ENCODE measurements at regions not wholly inside any gene's neighbourhood (a gene's known extent, or its start where the extent isn't known, plus 50 kb on each side); places are given as distances from the start of the nearest gene placed in this dataset.

DNA sequence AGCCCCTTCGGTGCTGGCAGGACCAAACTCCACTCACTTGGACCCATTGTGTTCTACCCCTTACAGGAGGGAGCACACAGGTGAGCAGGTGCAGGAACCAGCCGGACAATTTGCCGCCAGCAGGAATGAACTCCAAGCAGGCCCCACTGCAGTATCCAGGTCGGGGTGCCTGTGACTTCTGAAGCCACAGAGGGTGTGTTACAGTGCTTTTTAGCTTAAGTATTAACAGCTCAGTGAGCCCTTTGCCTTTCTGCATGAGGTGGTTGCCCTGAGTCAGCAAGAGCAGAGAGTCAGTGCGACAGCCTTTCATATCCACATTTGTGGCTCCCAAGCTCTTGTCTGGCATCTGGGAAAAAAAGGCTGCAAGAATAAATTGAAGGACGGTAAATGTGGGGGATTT lies 366.6 kb upstream of the LRRC4C start:
- Histone ChIP-seq H4K20me1 (ENCODE audit: insufficient read depth) (no peaks in the 10 kb centered on the region), H3K9me3 (ENCODE audit: low read length) (no peaks in the 10 kb centered on the region), H3K36me3 (ENCODE audit: insufficient read depth, low read length) (no peaks in the 10 kb centered on the region), H3K4me2 (ENCODE audit: low read length) (no peak overlapping the region), H3K79me2 (replicated peaks; ENCODE audit: insufficient read depth, low read length) (no peaks in the 10 kb centered on the region), H3K9ac (ENCODE audit: low read length) (no peak overlapping the region), H3F3A (ENCODE audit: insufficient read depth, low read length, poor library complexity, severe bottlenecking) (no peaks in the 10 kb centered on the region), H3K4me3 (ENCODE audit: low read length) (no peak overlapping the region), H3K9me2 (ENCODE audit: insufficient read depth, low read length) (no peaks in the 10 kb centered on the region), H3K27ac (ENCODE audit: low read length) (no peak overlapping the region), H2AFZ (ENCODE audit: low read depth, low read length) (no peak overlapping the region), H3K27me3 (ENCODE audit: insufficient read depth, low read depth, low read length) (no peaks in the 10 kb centered on the region)
- TF ChIP-seq EZH2 (IDR thresholded peaks at IDR 0.05; ENCODE audit: borderline replicate concordance, insufficient read depth, low read length, poor library complexity, severe bottlenecking) (no peak), POLR2AphosphoS5 (IDR thresholded peaks at IDR 0.05) (no peak), SMC3 (conservative IDR thresholded peaks at IDR 0.05; ENCODE audit: poor library complexity) (no peak), RAD21 (conservative IDR thresholded peaks at IDR 0.05) (no peak)
- TF ChIP-seq, protein P1, sequence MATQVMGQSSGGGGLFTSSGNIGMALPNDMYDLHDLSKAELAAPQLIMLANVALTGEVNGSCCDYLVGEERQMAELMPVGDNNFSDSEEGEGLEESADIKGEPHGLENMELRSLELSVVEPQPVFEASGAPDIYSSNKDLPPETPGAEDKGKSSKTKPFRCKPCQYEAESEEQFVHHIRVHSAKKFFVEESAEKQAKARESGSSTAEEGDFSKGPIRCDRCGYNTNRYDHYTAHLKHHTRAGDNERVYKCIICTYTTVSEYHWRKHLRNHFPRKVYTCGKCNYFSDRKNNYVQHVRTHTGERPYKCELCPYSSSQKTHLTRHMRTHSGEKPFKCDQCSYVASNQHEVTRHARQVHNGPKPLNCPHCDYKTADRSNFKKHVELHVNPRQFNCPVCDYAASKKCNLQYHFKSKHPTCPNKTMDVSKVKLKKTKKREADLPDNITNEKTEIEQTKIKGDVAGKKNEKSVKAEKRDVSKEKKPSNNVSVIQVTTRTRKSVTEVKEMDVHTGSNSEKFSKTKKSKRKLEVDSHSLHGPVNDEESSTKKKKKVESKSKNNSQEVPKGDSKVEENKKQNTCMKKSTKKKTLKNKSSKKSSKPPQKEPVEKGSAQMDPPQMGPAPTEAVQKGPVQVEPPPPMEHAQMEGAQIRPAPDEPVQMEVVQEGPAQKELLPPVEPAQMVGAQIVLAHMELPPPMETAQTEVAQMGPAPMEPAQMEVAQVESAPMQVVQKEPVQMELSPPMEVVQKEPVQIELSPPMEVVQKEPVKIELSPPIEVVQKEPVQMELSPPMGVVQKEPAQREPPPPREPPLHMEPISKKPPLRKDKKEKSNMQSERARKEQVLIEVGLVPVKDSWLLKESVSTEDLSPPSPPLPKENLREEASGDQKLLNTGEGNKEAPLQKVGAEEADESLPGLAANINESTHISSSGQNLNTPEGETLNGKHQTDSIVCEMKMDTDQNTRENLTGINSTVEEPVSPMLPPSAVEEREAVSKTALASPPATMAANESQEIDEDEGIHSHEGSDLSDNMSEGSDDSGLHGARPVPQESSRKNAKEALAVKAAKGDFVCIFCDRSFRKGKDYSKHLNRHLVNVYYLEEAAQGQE (IDR thresholded peaks at IDR 0.05; ENCODE audit: borderline replicate concordance), result no peak

- Histone ChIP-seq H3K79me2 (replicated peaks; ENCODE audit: insufficient read depth, low read length) (no peaks in the 10 kb centered on the region), H4K20me1 (ENCODE audit: insufficient read depth) (no peaks in the 10 kb centered on the region), H3K27me3 (ENCODE audit: insufficient read depth, low read depth, low read length) (no peaks in the 10 kb centered on the region), H3K4me2 (ENCODE audit: low read length) (no peak overlapping the region), H2AFZ (ENCODE audit: low read depth, low read length) (no peak overlapping the region), H3K27ac (ENCODE audit: low read length) (no peak overlapping the region), H3K9me3 (ENCODE audit: low read length) (no peaks in the 10 kb centered on the region), H3K4me3 (ENCODE audit: low read length) (no peak overlapping the region), H3K9ac (ENCODE audit: low read length) (no peak overlapping the region), H3K9me2 (ENCODE audit: insufficient read depth, low read length) (no peaks in the 10 kb centered on the region), H3F3A (ENCODE audit: insufficient read depth, low read length, poor library complexity, severe bottlenecking) (no peaks in the 10 kb centered on the region), H3K36me3 (ENCODE audit: insufficient read depth, low read length) (no peaks in the 10 kb centered on the region)
- TF ChIP-seq TAF1 (IDR thresholded peaks at IDR 0.05; ENCODE audit: low read depth) (no peak), CTCF (IDR thresholded peaks at IDR 0.05; ENCODE audit: poor library complexity, severe bottlenecking) (no peak)
Observed at GRCh38 chr11:41836431-41836830, 377.0 kb upstream of the LRRC4C start.

GRCh38 chr11:41842673-41843072 lies 383.2 kb upstream of the LRRC4C start:
- Histone ChIP-seq H3K9ac (ENCODE audit: low read length) (no peak overlapping the region), H2AFZ (ENCODE audit: low read depth, low read length) (no peak overlapping the region), H3K27me3 (ENCODE audit: insufficient read depth, low read depth, low read length) (no peaks in the 10 kb centered on the region), H3K9me3 (ENCODE audit: low read length) (peaks cover 10% of the 10 kb centered on the region), H3K79me2 (replicated peaks; ENCODE audit: insufficient read depth, low read length) (no peaks in the 10 kb centered on the region), H3K36me3 (ENCODE audit: insufficient read depth, low read length) (no peaks in the 10 kb centered on the region), H3K9me2 (ENCODE audit: insufficient read depth, low read length) (no peaks in the 10 kb centered on the region), H3K4me3 (ENCODE audit: low read length) (no peak overlapping the region), H3K27ac (ENCODE audit: low read length) (no peak overlapping the region), H4K20me1 (ENCODE audit: insufficient read depth) (no peaks in the 10 kb centered on the region), H3F3A (ENCODE audit: insufficient read depth, low read length, poor library complexity, severe bottlenecking) (no peaks in the 10 kb centered on the region), H3K4me2 (ENCODE audit: low read length) (no peak overlapping the region)
- no peak for TF ChIP-seq EZH2 (IDR thresholded peaks at IDR 0.05; ENCODE audit: borderline replicate concordance, insufficient read depth, low read length, poor library complexity, severe bottlenecking)
- TF ChIP-seq RAD21 (conservative IDR thresholded peaks at IDR 0.05), result no peak
- TF ChIP-seq POLR2AphosphoS5 (IDR thresholded peaks at IDR 0.05), result no peak
- TF ChIP-seq, protein P1 (IDR thresholded peaks at IDR 0.05; ENCODE audit: borderline replicate concordance), result no peak
- no peak for TF ChIP-seq SMC3 (conservative IDR thresholded peaks at IDR 0.05; ENCODE audit: poor library complexity)
- TF ChIP-seq TAF1 (IDR thresholded peaks at IDR 0.05; ENCODE audit: low read depth), result no peak
- no peak for TF ChIP-seq CTCF (IDR thresholded peaks at IDR 0.05; ENCODE audit: poor library complexity, severe bottlenecking)
- TF ChIP-seq EP300 (conservative IDR thresholded peaks at IDR 0.05; ENCODE audit: poor library complexity, severe bottlenecking), result no peak
- TF ChIP-seq MXI1 (conservative IDR thresholded peaks at IDR 0.05; ENCODE audit: poor library complexity, severe bottlenecking), result no peak
